NOMO-1 (cell line): ENCODE measurements at regions not wholly inside any gene's neighbourhood (a gene's known extent, or its start where the extent isn't known, plus 50 kb on each side); places are given as distances from the start of the nearest gene placed in this dataset.
A peak's percentile ranks its signal among the peaks of the same experiment; 100 is the strongest.

Source experiments
- DNase-seq, 2 experiments: peaks; one replicate each; lab custom pipeline; 2025; ENCODE audit not compliant: unreplicated experiment in 2 of 2; lab: John Stamatoyannopoulos, UW

GRCh38 chr2:120807751-120808150 is 72.1 kb downstream of the GLI2 start:
- DNase-seq, result no peak

DNA sequence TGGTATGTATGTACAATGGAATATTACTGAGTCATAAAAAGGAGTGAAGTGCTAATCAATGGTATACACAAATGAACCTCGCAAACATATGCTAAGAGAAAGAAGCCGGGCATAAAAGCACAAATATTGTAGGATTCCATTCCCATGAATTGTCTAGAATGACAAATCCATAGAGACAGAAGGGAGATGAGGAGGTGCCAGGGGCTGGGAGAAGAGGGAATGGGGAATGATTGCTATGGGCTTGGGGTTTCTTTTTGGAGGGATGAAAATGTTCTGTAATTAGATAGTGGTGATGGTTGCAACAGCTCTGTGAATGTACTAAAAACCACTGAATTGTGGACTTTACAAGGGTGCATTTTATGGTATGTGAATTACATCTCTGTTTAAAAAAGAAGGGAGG is 73.5 kb downstream of the GLI2 start:
- DNase-seq, result no peak

DNA sequence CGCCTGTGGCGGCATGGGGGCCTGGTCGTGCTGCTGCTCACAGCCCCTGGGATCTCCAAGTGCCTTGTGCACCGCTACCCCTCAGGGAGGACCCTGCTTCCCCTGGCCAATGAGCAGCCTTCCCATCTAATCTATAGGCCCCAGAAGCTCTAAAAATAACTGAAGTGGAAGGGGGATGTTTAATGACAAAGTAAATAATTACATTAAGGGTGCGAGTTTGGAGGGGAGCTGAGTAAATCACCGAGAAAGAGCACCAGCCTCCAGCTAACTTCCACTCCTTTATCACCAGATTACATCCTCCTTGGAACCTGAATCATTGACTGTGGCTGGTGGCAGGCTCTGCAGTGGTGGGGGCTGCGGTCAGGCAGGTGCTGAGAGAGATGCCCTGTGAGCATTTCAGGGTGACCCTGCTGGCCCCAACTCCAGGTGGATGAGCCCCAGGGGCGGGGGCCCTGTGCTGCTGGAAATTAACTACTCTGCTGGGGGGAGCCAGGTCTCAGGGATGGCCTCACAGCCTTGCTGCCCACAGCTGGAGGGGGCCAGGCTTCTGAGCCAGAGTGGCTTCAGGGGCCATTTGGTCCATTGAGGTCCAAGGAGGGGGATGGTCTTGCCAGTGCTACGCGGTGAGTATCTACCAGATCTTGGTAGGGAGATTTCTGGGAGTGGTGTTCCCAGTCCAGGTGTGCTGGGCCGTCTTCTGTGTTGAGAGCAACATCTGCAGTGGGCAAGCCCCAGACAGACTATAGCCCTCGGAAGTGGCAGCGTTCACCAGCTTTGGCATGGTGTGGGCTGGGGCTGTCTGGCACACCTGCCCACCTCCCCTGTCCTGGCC is 74.2 kb downstream of the GLI2 start:
- DNase-seq, result peak in 1 of 2 experiments; percentile 3

- DNase-seq, result no peak
These were observed 75.0 kb downstream of the GLI2 start for GRCh38 chr2:120810639-120811038.

- no peak for DNase-seq
These were observed 77.2 kb downstream of the GLI2 start for GRCh38 chr2:120812866-120813265.

GRCh38 chr2:120814352-120814751 is 78.7 kb downstream of the GLI2 start:
- no peak for DNase-seq

GRCh38 chr2:120815292-120815691 is 79.6 kb downstream of the GLI2 start:
- DNase-seq, result no peak

- DNase-seq, result no peak
These were observed 81.7 kb downstream of the GLI2 start for GRCh38 chr2:120817136-120817955.

GRCh38 chr2:120817956-120818325 is 82.3 kb downstream of the GLI2 start:
- DNase-seq, result no peak

DNA sequence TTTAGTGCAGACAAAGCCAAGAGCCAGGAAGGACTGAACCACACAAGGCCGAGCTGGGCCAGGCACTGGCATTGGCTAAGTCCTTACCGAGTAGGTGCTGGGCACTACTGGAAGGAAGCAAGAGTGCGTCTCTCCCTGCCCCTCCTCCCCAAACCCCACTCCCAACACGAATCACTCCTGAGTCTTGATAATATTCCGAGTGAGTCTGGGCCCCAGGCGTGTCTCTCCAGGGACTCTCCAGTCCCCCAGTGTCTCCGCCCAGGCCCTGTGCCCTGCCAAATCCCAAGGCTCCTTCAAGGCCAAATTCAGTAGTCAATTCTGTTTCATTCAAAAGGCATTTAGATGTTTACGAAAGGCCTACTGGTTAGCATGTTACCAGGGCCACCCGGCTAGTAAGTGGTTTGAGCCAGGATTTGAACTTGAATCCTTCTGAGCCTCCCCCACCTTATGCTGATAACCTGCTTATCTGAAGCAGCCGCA is 82.8 kb downstream of the GLI2 start:
- no peak for DNase-seq

GRCh38 chr2:120819720-120820210 is 84.1 kb downstream of the GLI2 start:
- DNase-seq, result no peak

DNA sequence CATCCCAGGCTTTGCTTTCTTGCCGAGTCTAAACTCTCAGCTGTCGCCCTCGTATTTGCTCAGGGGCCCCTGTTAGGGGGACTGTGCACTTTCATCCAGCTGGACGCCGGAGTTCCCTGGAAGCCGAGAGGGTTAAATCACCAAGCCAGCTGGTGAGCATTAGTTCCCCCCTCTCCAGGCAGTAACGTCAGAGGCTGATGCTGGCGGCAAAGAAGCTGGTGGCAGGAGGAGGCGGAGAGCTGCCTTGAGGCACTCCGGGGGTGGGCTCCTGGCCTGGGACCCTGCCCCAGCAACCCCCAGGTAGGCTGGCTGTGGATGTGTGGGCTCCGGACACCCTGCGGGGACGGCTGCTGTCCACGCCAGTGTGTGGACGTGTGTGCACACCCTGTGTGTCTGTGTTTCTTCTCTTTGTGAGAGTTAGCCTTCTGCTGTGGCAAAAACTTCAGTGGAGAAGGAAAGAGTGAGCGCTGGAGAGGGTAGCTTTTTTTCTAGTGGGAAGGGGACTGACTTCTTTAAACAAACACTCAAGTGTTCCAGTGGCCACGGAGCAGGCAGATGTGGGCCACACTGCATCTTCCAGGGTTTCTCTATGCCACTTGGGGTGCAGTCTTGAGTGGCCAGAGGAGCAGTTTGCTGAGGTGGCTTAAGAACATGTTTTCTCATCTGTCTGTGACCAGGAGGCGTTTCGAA is 84.7 kb downstream of the GLI2 start:
- no peak for DNase-seq

DNA sequence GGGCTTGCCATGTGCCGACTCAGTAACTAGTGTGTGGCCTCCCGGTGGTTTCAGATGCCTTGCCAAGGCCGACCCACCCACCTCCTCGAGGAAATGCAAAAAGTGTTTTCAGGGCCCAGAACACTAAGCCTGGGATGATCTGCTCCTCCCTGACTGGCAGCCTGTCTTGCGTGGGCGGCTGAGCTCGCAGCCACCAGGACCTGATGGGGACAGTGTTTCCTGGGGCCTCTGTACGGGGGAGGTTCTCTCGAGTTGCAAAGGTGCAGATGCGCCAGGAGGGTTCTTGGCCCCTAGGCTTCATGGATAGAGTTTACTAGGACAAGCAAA is 85.2 kb downstream of the GLI2 start:
- no peak for DNase-seq

DNA sequence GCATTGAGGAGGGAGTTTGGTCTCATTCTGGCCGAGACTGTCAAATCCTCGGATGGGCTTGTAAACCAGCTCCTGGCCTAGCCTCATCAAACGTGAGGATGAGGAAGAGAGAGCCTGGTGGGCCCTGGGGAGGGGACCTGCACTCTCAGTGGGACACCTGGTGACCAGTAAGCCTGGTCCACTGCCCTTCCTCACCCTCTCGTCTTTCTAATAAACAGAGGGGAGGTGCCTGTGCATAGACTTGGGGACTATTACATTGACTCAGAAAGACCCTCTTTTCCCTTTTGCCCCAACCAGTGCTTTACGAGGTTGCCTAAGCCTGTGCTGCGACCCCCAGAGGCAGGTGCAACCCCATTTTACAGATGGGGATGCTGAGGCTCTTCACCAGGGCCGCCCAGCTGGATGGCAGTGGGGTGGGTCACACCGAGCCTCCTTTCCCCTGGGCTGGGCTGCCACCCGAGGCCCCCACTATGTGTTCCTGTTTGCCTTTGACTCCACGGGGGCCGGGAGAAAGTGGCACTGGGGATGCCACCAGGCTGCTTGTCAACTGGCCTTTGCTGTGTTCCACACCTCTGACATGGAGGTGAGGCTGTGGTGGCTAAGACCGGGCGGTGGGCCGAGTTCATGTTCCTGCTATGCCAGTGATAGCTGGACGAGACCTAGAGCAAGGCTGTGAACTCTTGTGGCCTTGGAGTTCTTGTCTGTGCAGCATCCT is 85.9 kb downstream of the GLI2 start:
- no peak for DNase-seq

- DNase-seq, result no peak
These were observed 87.3 kb downstream of the GLI2 start for GRCh38 chr2:120822933-120823332.

- no peak for DNase-seq
These were observed 87.9 kb downstream of the GLI2 start for GRCh38 chr2:120823551-120823950.

- DNase-seq, result no peak
These were observed 88.6 kb downstream of the GLI2 start for GRCh38 chr2:120824246-120824645.

DNA sequence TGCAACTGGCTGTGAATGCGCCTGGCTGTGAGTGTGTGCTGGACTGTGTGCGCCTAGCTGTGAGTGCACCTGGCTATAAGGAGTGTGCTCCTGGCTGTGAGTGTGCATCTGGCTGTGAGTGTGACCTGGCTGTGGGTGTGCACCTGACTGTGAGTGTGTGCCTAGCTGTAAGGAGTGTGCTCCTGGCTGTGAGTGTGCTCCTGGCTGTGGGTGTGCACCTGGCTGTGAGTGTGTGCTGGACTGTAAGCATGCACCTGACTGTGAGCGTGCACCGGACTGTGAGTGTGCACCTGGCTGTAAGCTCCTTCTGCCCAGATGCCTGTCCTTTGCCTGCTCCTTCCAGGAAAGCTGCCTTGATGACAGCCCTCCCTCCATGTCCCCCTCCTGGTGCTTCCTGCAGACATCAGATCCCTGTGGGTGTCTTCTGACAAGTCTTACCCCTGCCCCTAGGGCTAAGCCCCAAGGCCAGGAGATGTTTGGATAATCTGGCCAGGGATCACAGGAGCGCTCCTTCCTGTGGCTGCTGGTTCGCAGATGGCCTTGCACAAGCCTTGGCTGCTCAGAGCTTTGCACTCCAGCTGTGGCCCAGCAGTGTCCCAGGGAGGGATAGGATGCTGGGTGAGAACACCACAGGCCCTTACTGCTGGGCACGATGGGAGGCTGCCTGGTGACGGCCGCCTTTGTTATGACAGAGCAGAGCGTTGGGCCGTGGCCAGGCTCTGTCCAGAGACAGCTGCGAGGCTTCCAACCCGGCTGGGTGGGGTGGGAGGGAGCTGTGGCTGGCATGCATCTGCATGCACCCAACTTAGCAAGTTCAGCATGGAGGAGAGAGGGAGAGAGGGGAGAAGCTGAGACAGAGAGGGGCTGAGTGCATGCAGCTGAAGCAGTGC is 89.9 kb downstream of the GLI2 start:
- DNase-seq, result no peak

DNA sequence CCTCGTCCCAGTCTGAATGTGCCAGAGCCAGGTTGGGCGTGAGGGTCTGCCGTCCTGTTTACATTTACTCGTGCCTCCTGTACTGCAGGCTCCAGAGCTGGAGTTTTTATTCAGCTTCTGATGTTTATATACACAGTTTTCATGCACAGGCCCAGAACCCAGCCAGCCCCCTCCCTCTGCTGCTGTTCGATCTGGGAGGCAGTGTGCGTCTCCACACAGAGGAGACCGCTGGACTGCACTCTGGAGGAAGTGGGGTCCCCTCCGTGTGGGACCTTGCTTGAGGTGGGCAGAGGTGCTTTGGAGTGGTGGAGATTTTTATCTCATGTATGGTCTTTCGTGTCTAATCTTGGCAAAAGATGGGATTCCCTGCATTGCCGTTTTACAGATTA is 90.6 kb downstream of the GLI2 start:
- no peak for DNase-seq
